SU-DHL-6 (cell line): ENCODE measurements at regions not wholly inside any gene's neighbourhood (a gene's known extent, or its start where the extent isn't known, plus 50 kb on each side); places are given as distances from the start of the nearest gene placed in this dataset.
"Not testable (repeated sequence)": the region's sequence is repeated elsewhere in the genome, so short reads cannot be mapped to it uniquely, and the experiment has no call there.

Source experiments
- CTCF ChIP-seq: fragments of 200-600 bp; sonication (generic); IDR thresholded peaks from one replicate; pipeline ENCODE4 v1.5.1; 2017; ENCODE audit warnings: antibody characterized with exemption, mild to moderate bottlenecking, low read length, moderate library complexity; ENCODE audit not compliant: insufficient read depth, poor library complexity, severe bottlenecking
- EZH2phosphoT487 ChIP-seq: fragments of 200-600 bp; sonication (generic), shearing (Covaris generic); conservative IDR thresholded peaks from 2 replicates; pipeline ENCODE4 v1.6.1; 2018; ENCODE audit warnings: mild to moderate bottlenecking, antibody characterized with exemption, low read length, moderate library complexity, mixed read lengths

- TF ChIP-seq CTCF, EZH2phosphoT487: not testable (repeated sequence)
Observed at GRCh38 chr2:234351866-234352265, 145.0 kb downstream of the ARL4C start.
